Keratinocyte (primary cell): ENCODE measurements at regions not wholly inside any gene's neighbourhood (a gene's known extent, or its start where the extent isn't known, plus 50 kb on each side); places are given as distances from the start of the nearest gene placed in this dataset.

ENCODE experiments used
- DNase-seq: peaks from one replicate; pipeline ENCODE4 v3.0.0-alpha.2; 2011; ENCODE audit warnings: low read depth, missing footprints, low spot score
- FAIRE-seq: peaks from 2 replicates; lab custom pipeline; 2011; peaks lifted over from hg19 to GRCh38; lab: Jason Lieb, UNC
- H2AFZ ChIP-seq: 2 replicates; pipeline ENCODE4 v1.6.0; 2012; ENCODE audit warnings: low read length, control low read depth, inconsistent platforms; ENCODE audit not compliant: control insufficient read depth
- H3K27ac ChIP-seq: 2 replicates; pipeline ENCODE4 v1.5.1; 2011; ENCODE audit warnings: low read length; ENCODE audit not compliant: control insufficient read depth, insufficient read depth
- H3K27me3 ChIP-seq: 3 replicates; pipeline ENCODE4 v1.6.0; 2011; ENCODE audit warnings: low read length; ENCODE audit not compliant: control insufficient read depth, insufficient read depth; ENCODE audit errors: extremely low read depth
- H3K36me3 ChIP-seq, 2 experiments: 2 replicates in 1 of 2; 3 replicates in 1 of 2; pipeline ENCODE4 v1.5.1; 2011; ENCODE audit warnings: low read length in 2 of 2, mild to moderate bottlenecking in 1 of 2; ENCODE audit not compliant: control insufficient read depth in 2 of 2, insufficient read depth in 2 of 2; ENCODE audit errors: extremely low read depth in 1 of 2
- H3K4me1 ChIP-seq: 3 replicates; pipeline ENCODE4 v1.5.1; 2011; ENCODE audit warnings: low read length; ENCODE audit not compliant: control insufficient read depth, insufficient read depth; ENCODE audit errors: extremely low read depth
- H3K4me2 ChIP-seq: 3 replicates; pipeline ENCODE4 v1.6.0; 2011; ENCODE audit warnings: low read depth, low read length; ENCODE audit not compliant: control insufficient read depth, insufficient read depth; ENCODE audit errors: extremely low read depth
- H3K4me3 ChIP-seq, 3 experiments: fragments of 200-600 bp in 1 of 3; sonication (generic) in 1 of 3; 2 replicates in 2 of 3; 3 replicates in 1 of 3; pipeline ENCODE4 v1.5.1; 2011 to 2016; ENCODE audit warnings: low read length in 3 of 3, mild to moderate bottlenecking in 3 of 3, control low read depth in 2 of 3, inconsistent platforms in 1 of 3, low read depth in 1 of 3, mixed read lengths in 1 of 3, mixed run types in 1 of 3, moderate library complexity in 1 of 3; ENCODE audit not compliant: control insufficient read depth in 2 of 3, insufficient read depth in 2 of 3; ENCODE audit errors: extremely low read depth in 1 of 3
- H3K79me2 ChIP-seq: 2 replicates; pipeline ENCODE4 v1.6.0; 2012; ENCODE audit warnings: low read length; ENCODE audit not compliant: control insufficient read depth, insufficient read depth
- H3K9ac ChIP-seq: 3 replicates; pipeline ENCODE4 v1.6.0; 2011; ENCODE audit warnings: low read length; ENCODE audit not compliant: control insufficient read depth, insufficient read depth; ENCODE audit errors: extremely low read depth
- H3K9me1 ChIP-seq: 3 replicates; pipeline ENCODE4 v1.6.0; 2011; ENCODE audit warnings: low read length; ENCODE audit not compliant: control insufficient read depth, insufficient read depth; ENCODE audit errors: extremely low read depth
- H3K9me3 ChIP-seq: 2 replicates; pipeline ENCODE4 v1.5.1; 2012; ENCODE audit warnings: low read depth, low read length; ENCODE audit not compliant: control insufficient read depth
- H4K20me1 ChIP-seq: 3 replicates; pipeline ENCODE4 v1.6.0; 2011; ENCODE audit warnings: low read length; ENCODE audit not compliant: control insufficient read depth, insufficient read depth; ENCODE audit errors: extremely low read depth
- CTCF ChIP-seq, 3 experiments: IDR thresholded peaks in 1 of 3; conservative IDR thresholded peaks in 1 of 3; optimal IDR thresholded peaks in 1 of 3; 2 replicates in 2 of 3; 3 replicates in 1 of 3; pipeline versions ENCODE3 to v1.5.1; 2011; ENCODE audit warnings: low read length in 3 of 3, mild to moderate bottlenecking in 3 of 3, moderate library complexity in 2 of 3, control low read depth in 1 of 3, inconsistent platforms in 1 of 3; ENCODE audit not compliant: insufficient read depth in 2 of 3; ENCODE audit errors: extremely low read depth in 1 of 3
- EZH2 ChIP-seq: IDR thresholded peaks from one replicate; pipeline ENCODE4 v1.6.1; 2012; ENCODE audit warnings: inconsistent platforms, mild to moderate bottlenecking, low read length, moderate library complexity
- dilution Hi-C: fragments of 300-500 bp; cut with MboI; formaldehyde crosslinking; loops from one replicate; pipeline ENCODE4 v1.7.0; 2020; ENCODE audit warnings: low sequenced_read_pairs; ENCODE audit not compliant: extremely low pct_ligation_motif_present

GRCh38 chr2:221255862-221256261, 316.2 kb downstream of the EPHA4 start:
- H3K9me3 ChIP-seq, result no peaks in the 10 kb centered on the region
- H3K27me3 ChIP-seq, result no peaks in the 10 kb centered on the region
- H3K9me1 ChIP-seq, result no peaks in the 10 kb centered on the region
- no peak overlapping the region for H3K4me2 ChIP-seq
- H3K79me2 ChIP-seq, result no peaks in the 10 kb centered on the region
- no peak overlapping the region for H2AFZ ChIP-seq
- H3K9ac ChIP-seq, result no peak overlapping the region
- H3K36me3 ChIP-seq, result no peaks in the 10 kb centered on the region
- no peak overlapping the region for H3K27ac ChIP-seq
- no peaks in the 10 kb centered on the region for H4K20me1 ChIP-seq
- no peak overlapping the region for H3K4me3 ChIP-seq
- peaks cover 2% of the 10 kb centered on the region for H3K4me1 ChIP-seq
- FAIRE-seq (no peak), DNase-seq (no peak)
- TF ChIP-seq EZH2, result no peak
- TF ChIP-seq CTCF (optimal IDR thresholded peaks at IDR 0.05 in 1 of 3, IDR thresholded peaks at IDR 0.05 in 1 of 3, conservative IDR thresholded peaks at IDR 0.05 in 1 of 3; ENCODE audit: extremely low read depth in 1 of 3, insufficient read depth in 2 of 3, low read length in 3 of 3), result no peak
- dilution Hi-C loops, result no loop called here

- Histone ChIP-seq H2AFZ (no peak overlapping the region), H3K27ac (no peak overlapping the region), H3K27me3 (no peaks in the 10 kb centered on the region), H4K20me1 (no peaks in the 10 kb centered on the region), H3K9ac (no peak overlapping the region), H3K4me3 (no peak overlapping the region), H3K9me1 (no peaks in the 10 kb centered on the region), H3K79me2 (no peaks in the 10 kb centered on the region), H3K4me1 (peaks cover 4% of the 10 kb centered on the region), H3K4me2 (no peak overlapping the region), H3K36me3 (no peaks in the 10 kb centered on the region), H3K9me3 (no peaks in the 10 kb centered on the region)
- dilution Hi-C loops, result no loop called here
- FAIRE-seq (no peak), DNase-seq (no peak)
- TF ChIP-seq CTCF (optimal IDR thresholded peaks at IDR 0.05 in 1 of 3, IDR thresholded peaks at IDR 0.05 in 1 of 3, conservative IDR thresholded peaks at IDR 0.05 in 1 of 3; ENCODE audit: extremely low read depth in 1 of 3, insufficient read depth in 2 of 3, low read length in 3 of 3) (no peak), EZH2 (no peak)
Observed at GRCh38 chr2:221258464-221258863, 313.6 kb downstream of the EPHA4 start.
